Neutrophil (primary cell): ENCODE measurements at regions not wholly inside any gene's neighbourhood (a gene's known extent, or its start where the extent isn't known, plus 50 kb on each side); places are given as distances from the start of the nearest gene placed in this dataset.

Experiments
- H3K27ac ChIP-seq: fragments of 200-600 bp; sonication (generic); 2 replicates; pipeline ENCODE4 v1.5.1; 2016; ENCODE audit warnings: mild to moderate bottlenecking, moderate library complexity
- H3K27me3 ChIP-seq: fragments of 200-600 bp; sonication (generic); 2 replicates; pipeline ENCODE4 v1.6.0; 2016; ENCODE audit warnings: mild to moderate bottlenecking
- H3K36me3 ChIP-seq: fragments of 200-600 bp; sonication (generic); 2 replicates; pipeline ENCODE4 v1.5.1; 2017
- H3K4me1 ChIP-seq, 2 experiments: fragments of 200-600 bp in 1 of 2; sonication (generic) in 1 of 2; 1 replicate in 1 of 2; 2 replicates in 1 of 2; pipeline versions ENCODE4 v1.5.1 to v1.6.1; 2013 to 2016; ENCODE audit warnings: low read depth in 1 of 2, low read length in 1 of 2, mild to moderate bottlenecking in 1 of 2, moderate library complexity in 1 of 2; ENCODE audit not compliant: control insufficient read depth in 1 of 2, insufficient read depth in 1 of 2
- H3K4me3 ChIP-seq, 2 experiments: fragments of 200-600 bp in 1 of 2; sonication (generic) in 1 of 2; 1 replicate in 1 of 2; 2 replicates in 1 of 2; pipeline ENCODE4 v1.5.1; 2013 to 2016; ENCODE audit warnings: low read depth in 1 of 2, low read length in 1 of 2, mild to moderate bottlenecking in 1 of 2, moderate library complexity in 1 of 2
- H3K9me3 ChIP-seq: fragments of 200-600 bp; sonication (generic); 2 replicates; pipeline ENCODE4 v1.5.1; 2016
- TF ChIP-seq, protein P1 (sequence below): fragments of 200-600 bp; sonication (generic); IDR thresholded peaks from 2 replicates; pipeline ENCODE4 v1.5.1; 2016; ENCODE audit warnings: antibody characterized with exemption

DNA sequence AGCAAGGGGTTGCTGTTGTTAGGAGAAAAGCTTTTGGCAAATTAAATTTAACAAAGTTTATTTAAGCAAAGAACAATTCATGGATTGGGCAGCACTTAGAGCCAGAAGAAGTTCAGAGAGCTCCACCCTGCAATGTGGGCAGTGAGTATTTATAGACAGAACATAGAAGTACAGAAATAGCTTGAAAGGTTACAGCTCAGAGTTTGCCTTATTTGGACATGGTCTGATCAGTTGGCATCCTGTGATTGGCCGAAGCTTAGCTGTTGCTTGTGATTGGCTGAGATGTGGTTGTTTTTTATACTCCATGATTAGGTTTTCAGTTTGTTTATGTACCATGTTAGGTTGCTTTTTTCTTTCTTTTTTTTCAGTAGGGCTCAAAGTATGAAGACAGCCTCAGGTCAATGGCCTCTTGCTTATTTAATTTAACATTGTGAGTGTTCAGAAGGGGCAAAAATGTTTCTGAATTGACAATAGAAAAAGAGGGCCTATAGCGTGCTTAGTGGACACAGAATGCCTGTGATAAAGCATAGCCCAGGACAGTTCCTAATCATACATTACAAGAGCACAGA is 293.8 kb downstream of the IGSF11 start:
- H3K4me1 ChIP-seq: no peaks in the 10 kb centered on the region
- no peaks in the 10 kb centered on the region for H3K9me3 ChIP-seq
- H3K4me3 ChIP-seq: no peak overlapping the region
- H3K36me3 ChIP-seq: no peaks in the 10 kb centered on the region
- TF ChIP-seq, protein P1, sequence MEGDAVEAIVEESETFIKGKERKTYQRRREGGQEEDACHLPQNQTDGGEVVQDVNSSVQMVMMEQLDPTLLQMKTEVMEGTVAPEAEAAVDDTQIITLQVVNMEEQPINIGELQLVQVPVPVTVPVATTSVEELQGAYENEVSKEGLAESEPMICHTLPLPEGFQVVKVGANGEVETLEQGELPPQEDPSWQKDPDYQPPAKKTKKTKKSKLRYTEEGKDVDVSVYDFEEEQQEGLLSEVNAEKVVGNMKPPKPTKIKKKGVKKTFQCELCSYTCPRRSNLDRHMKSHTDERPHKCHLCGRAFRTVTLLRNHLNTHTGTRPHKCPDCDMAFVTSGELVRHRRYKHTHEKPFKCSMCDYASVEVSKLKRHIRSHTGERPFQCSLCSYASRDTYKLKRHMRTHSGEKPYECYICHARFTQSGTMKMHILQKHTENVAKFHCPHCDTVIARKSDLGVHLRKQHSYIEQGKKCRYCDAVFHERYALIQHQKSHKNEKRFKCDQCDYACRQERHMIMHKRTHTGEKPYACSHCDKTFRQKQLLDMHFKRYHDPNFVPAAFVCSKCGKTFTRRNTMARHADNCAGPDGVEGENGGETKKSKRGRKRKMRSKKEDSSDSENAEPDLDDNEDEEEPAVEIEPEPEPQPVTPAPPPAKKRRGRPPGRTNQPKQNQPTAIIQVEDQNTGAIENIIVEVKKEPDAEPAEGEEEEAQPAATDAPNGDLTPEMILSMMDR: no peak
- H3K27ac ChIP-seq: no peak overlapping the region
- H3K27me3 ChIP-seq: no peaks in the 10 kb centered on the region

DNA sequence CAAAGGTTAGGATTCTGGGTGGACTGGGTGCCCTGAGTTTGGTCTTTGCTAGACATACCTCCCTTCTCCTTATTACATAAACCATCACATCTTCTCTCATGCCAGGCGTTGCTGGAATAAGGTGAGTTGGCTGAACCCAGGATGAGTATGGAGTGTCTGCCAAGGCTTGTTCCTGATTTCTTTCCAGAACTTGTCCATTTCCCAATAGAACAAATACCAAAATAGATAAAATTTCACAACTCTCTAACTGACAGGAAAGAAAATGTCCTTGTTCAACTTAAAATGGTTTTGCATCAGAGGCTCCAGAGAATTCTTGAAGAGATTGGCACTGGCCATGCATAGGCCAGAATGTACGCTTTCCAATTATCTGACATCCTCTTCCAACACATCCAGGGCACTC is 291.9 kb downstream of the IGSF11 start:
- TF ChIP-seq, protein P1: no peak

DNA sequence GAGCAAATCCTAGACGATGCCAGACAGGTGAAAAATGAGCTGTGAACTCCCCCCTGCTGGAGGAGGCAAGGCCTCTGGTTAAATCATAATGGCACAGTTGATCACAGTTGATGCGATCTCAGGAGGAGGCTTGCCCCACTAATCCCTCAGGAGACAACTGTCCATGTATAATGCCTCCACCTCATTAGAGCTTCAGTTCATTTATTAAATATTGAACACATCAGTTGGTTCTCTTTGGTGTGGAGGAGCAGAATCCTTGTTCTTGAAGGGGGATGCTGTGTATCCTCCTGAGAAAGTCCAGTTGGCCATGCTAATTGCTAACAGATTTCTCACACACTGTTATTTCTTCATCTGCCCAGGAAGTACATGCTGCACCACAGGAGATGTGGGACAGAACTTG is 290.5 kb downstream of the IGSF11 start:
- H3K27ac ChIP-seq: no peak overlapping the region
- no peaks in the 10 kb centered on the region for H3K9me3 ChIP-seq
- H3K4me3 ChIP-seq: no peak overlapping the region
- no peaks in the 10 kb centered on the region for H3K36me3 ChIP-seq
- H3K4me1 ChIP-seq: no peaks in the 10 kb centered on the region
- H3K27me3 ChIP-seq: no peaks in the 10 kb centered on the region
- TF ChIP-seq, protein P1: no peak

More for the DNA sequence above, 291.9 kb downstream of the IGSF11 start:
- no peak overlapping the region for H3K27ac ChIP-seq
- H3K4me1 ChIP-seq: no peaks in the 10 kb centered on the region
- H3K9me3 ChIP-seq: no peaks in the 10 kb centered on the region
- no peak overlapping the region for H3K4me3 ChIP-seq
- no peaks in the 10 kb centered on the region for H3K27me3 ChIP-seq
- H3K36me3 ChIP-seq: no peaks in the 10 kb centered on the region

DNA sequence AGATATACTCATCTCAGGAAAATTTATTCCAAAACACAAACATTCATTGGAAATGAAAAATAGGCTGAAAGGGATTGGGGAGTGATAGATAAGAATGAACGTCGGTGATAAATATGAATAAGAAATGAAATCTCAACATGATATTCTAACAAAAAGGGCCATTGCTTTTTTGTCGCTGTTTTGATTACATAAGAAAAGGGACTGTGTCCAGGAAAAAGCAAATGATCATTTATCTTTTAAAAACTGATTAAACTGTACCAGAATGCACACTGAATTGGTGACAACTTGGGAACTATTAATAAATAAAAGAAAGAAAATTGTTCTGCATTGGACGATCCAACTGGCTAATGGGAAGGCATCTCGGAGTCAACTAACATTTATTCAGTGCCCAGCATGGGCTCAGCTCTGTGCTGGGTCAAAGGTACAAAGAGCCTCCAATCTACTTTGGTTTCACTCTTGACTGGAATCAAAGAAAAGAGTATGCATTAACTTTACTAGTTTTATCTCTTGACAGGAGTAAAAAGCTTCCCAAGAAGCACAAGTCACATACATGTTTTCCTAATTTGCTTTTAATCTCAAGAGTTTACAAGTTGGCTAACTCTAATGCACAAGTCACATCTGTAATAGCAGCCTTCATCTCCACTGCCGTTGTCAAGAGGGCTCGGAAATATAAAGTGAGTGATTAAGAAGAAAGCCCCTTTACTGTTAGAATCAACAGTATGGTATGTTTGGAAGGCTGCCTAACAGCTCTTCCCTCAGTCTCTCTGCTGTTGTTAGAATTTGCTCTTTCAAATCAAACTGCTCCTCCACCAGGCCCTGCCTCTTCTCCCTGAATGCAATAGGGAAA is 280.0 kb downstream of the IGSF11 start:
- Histone ChIP-seq H3K9me3 (no peaks in the 10 kb centered on the region), H3K4me3 (no peak overlapping the region), H3K27me3 (no peaks in the 10 kb centered on the region), H3K36me3 (no peaks in the 10 kb centered on the region), H3K27ac (no peak overlapping the region), H3K4me1 (no peaks in the 10 kb centered on the region)
- TF ChIP-seq, protein P1: no peak

DNA sequence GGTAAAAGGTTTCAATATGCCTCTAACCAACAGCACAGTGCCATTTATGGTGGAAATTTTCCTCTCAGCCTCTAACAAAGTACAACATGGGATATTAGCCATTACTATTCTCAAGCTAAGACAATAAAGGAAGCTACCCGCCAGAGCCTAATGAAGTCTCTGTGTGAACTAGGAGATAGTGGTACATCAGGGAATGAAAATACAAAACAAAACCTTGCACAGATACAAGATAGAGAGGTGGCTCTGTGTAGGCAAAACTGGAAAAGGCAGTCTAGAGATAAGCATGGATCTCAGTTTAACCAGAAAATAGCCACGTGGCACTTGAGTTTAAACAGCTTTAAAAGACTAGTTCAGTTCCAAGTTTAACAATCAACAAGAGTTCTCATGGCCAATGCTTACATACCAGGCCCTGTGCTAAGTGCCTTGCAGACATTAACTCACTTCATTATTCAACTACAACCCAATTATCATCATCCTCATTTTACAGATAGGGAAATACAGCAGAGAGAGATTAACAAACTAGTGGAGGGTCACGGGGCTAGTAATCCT is 279.3 kb downstream of the IGSF11 start:
- TF ChIP-seq, protein P1: no peak

More for the DNA sequence above, 279.3 kb downstream of the IGSF11 start:
- no peak overlapping the region for H3K27ac ChIP-seq
- H3K4me3 ChIP-seq: no peak overlapping the region
- no peaks in the 10 kb centered on the region for H3K36me3 ChIP-seq
- H3K27me3 ChIP-seq: no peaks in the 10 kb centered on the region
- H3K4me1 ChIP-seq: no peaks in the 10 kb centered on the region
- no peaks in the 10 kb centered on the region for H3K9me3 ChIP-seq
